ENCODE measurements at regions not wholly inside any gene's neighbourhood (a gene's known extent, or its start where the extent isn't known, plus 50 kb on each side); places are given as distances from the start of the nearest gene placed in this dataset.

DNA sequence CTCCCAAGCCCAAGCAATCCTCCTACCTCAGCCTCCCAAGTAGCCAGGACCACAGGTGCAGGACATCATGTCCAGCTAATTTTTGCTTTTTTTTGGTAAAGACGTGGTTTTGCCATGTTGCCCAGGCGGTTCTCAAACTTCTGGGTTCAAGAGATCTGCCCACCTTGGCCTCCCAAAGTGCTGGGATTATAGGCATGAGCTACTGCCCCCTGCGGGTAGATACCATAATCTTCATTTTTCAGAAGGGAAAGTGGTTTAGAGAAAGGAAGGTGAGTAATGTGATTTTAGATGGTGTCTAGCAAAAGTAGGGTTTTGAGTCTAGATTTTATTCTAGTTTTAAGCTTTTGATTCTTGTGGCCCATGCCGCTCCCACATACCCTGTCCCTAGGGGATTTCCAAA is 205.3 kb upstream of the CLNK start:
- Histone ChIP-seq H3K27ac (ENCODE audit: low read length) (no peak overlapping the region), H3K4me3 (ENCODE audit: low read length) (no peak overlapping the region), H3K4me1 (ENCODE audit: control insufficient read depth, insufficient read depth, low read length) (no peaks in the 10 kb centered on the region), H3K36me3 (ENCODE audit: control insufficient read depth, insufficient read depth, low read length) (no peaks in the 10 kb centered on the region), H3K9me3 (ENCODE audit: control insufficient read depth, insufficient read depth, low read length) (no peaks in the 10 kb centered on the region), H3K27me3 (ENCODE audit: control insufficient read depth, insufficient read depth, low read length) (no peaks in the 10 kb centered on the region)
- Mint-ChIP-seq H3K4me1 (peaks cover 0 to 7% of the 10 kb centered on the region in 2 donors), H3K27me3 (ENCODE audit: low read depth in 2 of 2) (peaks cover under 1 to 28% of the 10 kb centered on the region in 2 donors), H3K4me3 (no peak overlapping the region), H3K36me3 (no peaks in the 10 kb centered on the region), H3K27ac (no peak overlapping the region), H3K9me3 (no peaks in the 10 kb centered on the region)
- WGBS (ENCODE audit: insufficient coverage): 89% methylated on average over 4 of the region's 4 CpGs
- TF ChIP-seq, protein P1, sequence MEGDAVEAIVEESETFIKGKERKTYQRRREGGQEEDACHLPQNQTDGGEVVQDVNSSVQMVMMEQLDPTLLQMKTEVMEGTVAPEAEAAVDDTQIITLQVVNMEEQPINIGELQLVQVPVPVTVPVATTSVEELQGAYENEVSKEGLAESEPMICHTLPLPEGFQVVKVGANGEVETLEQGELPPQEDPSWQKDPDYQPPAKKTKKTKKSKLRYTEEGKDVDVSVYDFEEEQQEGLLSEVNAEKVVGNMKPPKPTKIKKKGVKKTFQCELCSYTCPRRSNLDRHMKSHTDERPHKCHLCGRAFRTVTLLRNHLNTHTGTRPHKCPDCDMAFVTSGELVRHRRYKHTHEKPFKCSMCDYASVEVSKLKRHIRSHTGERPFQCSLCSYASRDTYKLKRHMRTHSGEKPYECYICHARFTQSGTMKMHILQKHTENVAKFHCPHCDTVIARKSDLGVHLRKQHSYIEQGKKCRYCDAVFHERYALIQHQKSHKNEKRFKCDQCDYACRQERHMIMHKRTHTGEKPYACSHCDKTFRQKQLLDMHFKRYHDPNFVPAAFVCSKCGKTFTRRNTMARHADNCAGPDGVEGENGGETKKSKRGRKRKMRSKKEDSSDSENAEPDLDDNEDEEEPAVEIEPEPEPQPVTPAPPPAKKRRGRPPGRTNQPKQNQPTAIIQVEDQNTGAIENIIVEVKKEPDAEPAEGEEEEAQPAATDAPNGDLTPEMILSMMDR (IDR thresholded peaks at IDR 0.05): no peak
- ATAC-seq: no peak
- intact Hi-C loops (cut with micrococcal nuclease): loop anchor here (10.0 kb wide), 1 partner anchor 535 kb away; the partner anchor contains the start of gene HS3ST1
- DNase-seq: no peak

- no peaks in the 10 kb centered on the region for H3K36me3 ChIP-seq (ENCODE audit: control insufficient read depth, insufficient read depth, low read length)
- intact Hi-C loops (cut with micrococcal nuclease): no loop called here
- no peak overlapping the region for H3K27ac ChIP-seq (ENCODE audit: low read length)
- WGBS (ENCODE audit: insufficient coverage): 96% methylated on average over 3 of the region's 4 CpGs
- H3K9me3 Mint-ChIP-seq: no peaks in the 10 kb centered on the region
- H3K27ac Mint-ChIP-seq: no peak overlapping the region
- H3K27me3 ChIP-seq (ENCODE audit: control insufficient read depth, insufficient read depth, low read length): no peaks in the 10 kb centered on the region
- H3K4me1 ChIP-seq (ENCODE audit: control insufficient read depth, insufficient read depth, low read length): no peaks in the 10 kb centered on the region
- DNase-seq (no peak), ATAC-seq (no peak)
- no peak overlapping the region for H3K4me3 Mint-ChIP-seq
- TF ChIP-seq, protein P1 (IDR thresholded peaks at IDR 0.05): no peak
- no peaks in the 10 kb centered on the region for H3K36me3 Mint-ChIP-seq
- peaks cover 0 to 3% of the 10 kb centered on the region in 2 donors for H3K27me3 Mint-ChIP-seq (ENCODE audit: low read depth in 2 of 2)
- no peak overlapping the region for H3K4me3 ChIP-seq (ENCODE audit: low read length)
- H3K4me1 Mint-ChIP-seq: peaks cover 0 to 4% of the 10 kb centered on the region in 2 donors
- no peaks in the 10 kb centered on the region for H3K9me3 ChIP-seq (ENCODE audit: control insufficient read depth, insufficient read depth, low read length)
Observed at GRCh38 chr4:10879411-10880110, 195.0 kb upstream of the CLNK start.

GRCh38 chr4:10878861-10879260 is 194.3 kb upstream of the CLNK start:
- intact Hi-C loops (cut with micrococcal nuclease): no loop called here
- Mint-ChIP-seq H3K4me1 (peaks cover 0 to 4% of the 10 kb centered on the region in 2 donors), H3K27me3 (ENCODE audit: low read depth in 2 of 2) (peaks cover 0 to 3% of the 10 kb centered on the region in 2 donors), H3K36me3 (no peaks in the 10 kb centered on the region), H3K9me3 (no peaks in the 10 kb centered on the region), H3K4me3 (no peak overlapping the region), H3K27ac (no peak overlapping the region)
- no peak overlapping the region for H3K27ac ChIP-seq (ENCODE audit: low read length)
- TF ChIP-seq, protein P1 (IDR thresholded peaks at IDR 0.05): no peak
- ATAC-seq (no peak), DNase-seq (no peak)
- 94% methylated on average over 1 of the region's 2 CpGs for WGBS (ENCODE audit: insufficient coverage)
- H3K4me1 ChIP-seq (ENCODE audit: control insufficient read depth, insufficient read depth, low read length): no peaks in the 10 kb centered on the region
- H3K4me3 ChIP-seq (ENCODE audit: low read length): no peak overlapping the region
- H3K27me3 ChIP-seq (ENCODE audit: control insufficient read depth, insufficient read depth, low read length): no peaks in the 10 kb centered on the region
- no peaks in the 10 kb centered on the region for H3K36me3 ChIP-seq (ENCODE audit: control insufficient read depth, insufficient read depth, low read length)
- no peaks in the 10 kb centered on the region for H3K9me3 ChIP-seq (ENCODE audit: control insufficient read depth, insufficient read depth, low read length)

- DNase-seq: no peak
- no peaks in the 10 kb centered on the region for H3K4me1 ChIP-seq (ENCODE audit: control insufficient read depth, insufficient read depth, low read length)
- Mint-ChIP-seq H3K27me3 (ENCODE audit: low read depth in 2 of 2) (peaks cover 0 to 3% of the 10 kb centered on the region in 2 donors), H3K4me3 (no peak overlapping the region), H3K27ac (no peak overlapping the region), H3K9me3 (no peaks in the 10 kb centered on the region), H3K4me1 (peaks cover 0 to 4% of the 10 kb centered on the region in 2 donors), H3K36me3 (no peaks in the 10 kb centered on the region)
- TF ChIP-seq, protein P1 (IDR thresholded peaks at IDR 0.05): no peak
- no peak overlapping the region for H3K27ac ChIP-seq (ENCODE audit: low read length)
- H3K9me3 ChIP-seq (ENCODE audit: control insufficient read depth, insufficient read depth, low read length): no peaks in the 10 kb centered on the region
- no peak overlapping the region for H3K4me3 ChIP-seq (ENCODE audit: low read length)
- intact Hi-C loops (cut with micrococcal nuclease): no loop called here
- no peaks in the 10 kb centered on the region for H3K36me3 ChIP-seq (ENCODE audit: control insufficient read depth, insufficient read depth, low read length)
- ATAC-seq: no peak
- H3K27me3 ChIP-seq (ENCODE audit: control insufficient read depth, insufficient read depth, low read length): no peaks in the 10 kb centered on the region
Observed at GRCh38 chr4:10877076-10877475, 192.5 kb upstream of the CLNK start.
